CD4-positive, alpha-beta T cell treated with Interleukin-4 for 4 hours (primary cell): ENCODE measurements at regions not wholly inside any gene's neighbourhood (a gene's known extent, or its start where the extent isn't known, plus 50 kb on each side); places are given as distances from the start of the nearest gene placed in this dataset.
"Not testable (repeated sequence)": the region's sequence is repeated elsewhere in the genome, so short reads cannot be mapped to it uniquely, and the experiment has no call there.

Experiments used
- DNase-seq: peaks from one replicate; pipeline ENCODE4 v3.0.0-alpha.2; 2020

DNA sequence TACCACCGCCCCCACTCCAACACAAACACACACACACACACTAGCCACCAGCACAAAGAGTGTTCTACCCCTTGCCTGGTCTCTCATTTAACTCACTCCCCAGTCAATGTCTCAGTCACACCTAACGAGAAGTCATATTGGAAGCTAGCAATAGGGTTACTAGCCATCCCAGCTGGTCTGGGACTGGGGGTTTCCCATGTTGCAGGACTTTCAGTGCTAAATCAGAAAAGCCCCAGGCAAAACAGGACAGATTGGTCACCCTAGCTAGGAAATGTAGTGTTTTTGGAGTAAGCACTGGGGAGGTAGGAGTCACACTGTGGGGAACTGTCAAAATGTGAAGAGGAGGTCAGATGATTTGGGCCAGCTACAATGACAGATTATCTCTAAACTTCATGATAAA is 158.1 kb downstream of the UNC5CL start:
- DNase-seq, result no peak

DNA sequence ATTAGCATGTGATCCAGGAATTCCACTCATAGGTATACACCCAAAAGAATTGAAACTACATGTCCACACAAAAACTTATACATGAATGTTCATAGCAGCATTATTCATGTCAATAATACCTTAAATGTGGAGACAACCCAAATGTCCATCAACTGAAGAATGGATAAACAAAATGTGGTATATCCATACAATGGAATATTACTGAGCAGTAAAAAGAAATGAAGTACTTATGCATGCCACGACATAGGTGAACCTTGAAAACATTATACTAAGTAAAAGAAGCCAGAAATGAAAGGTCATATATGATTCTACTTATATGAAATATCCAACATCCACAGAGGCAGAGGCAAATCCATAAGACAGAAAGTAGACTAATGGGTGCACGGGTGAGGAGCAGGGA is 159.9 kb downstream of the UNC5CL start:
- no peak for DNase-seq

DNA sequence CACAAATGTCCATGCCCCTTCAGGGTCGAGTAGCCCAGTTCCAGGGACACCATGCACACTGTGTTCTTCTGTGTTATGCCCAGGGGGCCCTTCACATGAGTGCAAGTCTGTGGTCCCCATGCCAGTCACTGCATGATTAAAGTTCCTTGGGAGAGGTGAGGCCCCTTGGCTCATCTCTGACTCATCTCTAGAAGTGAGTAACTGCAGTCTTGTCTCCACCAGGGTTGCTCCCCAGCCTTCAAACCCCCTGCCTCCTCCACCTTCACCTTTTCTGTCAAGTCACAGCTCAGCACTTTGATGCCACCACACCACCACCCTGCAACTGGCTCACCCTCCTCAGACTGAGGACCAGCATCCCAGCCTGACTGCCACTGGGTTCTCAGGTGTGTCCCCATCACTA is 161.7 kb downstream of the UNC5CL start:
- no peak for DNase-seq

DNA sequence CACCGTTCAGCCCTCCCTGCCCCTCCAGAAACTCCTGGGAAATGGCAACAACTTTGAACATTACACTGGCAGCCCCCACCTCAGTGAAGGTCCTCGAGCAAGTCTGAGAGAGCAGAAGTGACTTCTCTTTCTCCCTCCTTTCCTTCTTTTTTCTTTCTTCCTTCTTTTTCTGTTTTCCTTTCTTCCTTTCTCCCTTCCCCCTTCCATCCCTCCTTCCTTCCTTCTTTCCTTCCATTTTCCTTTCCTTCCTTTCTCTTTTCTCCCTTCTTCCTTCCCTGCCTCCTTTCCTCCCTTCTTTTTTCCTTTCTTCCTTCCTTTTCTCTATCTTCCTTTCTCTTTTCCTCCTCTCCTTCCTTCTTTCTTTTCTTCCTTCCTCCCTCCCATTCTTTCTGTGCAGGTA is 162.7 kb downstream of the UNC5CL start:
- DNase-seq, result no peak

DNA sequence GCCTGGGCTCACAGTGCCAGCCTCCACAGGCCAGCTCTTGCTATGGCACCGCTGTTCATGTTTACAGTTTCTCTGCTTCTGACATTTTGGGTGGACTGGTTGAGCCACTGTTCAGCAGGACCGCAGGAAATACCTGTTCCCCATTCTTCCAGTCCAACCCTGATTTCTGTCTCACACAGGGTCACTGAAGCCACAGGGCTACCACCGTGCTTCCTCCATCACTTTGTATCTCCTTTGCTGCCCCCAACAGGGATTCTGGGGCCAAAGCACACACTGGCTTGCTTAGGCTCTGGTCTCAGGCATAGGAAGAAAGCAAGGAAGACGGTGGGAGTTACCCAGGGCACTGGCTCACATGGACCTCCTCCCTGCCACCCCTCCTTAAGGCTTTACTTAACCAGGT is 164.5 kb downstream of the UNC5CL start:
- no peak for DNase-seq

DNA sequence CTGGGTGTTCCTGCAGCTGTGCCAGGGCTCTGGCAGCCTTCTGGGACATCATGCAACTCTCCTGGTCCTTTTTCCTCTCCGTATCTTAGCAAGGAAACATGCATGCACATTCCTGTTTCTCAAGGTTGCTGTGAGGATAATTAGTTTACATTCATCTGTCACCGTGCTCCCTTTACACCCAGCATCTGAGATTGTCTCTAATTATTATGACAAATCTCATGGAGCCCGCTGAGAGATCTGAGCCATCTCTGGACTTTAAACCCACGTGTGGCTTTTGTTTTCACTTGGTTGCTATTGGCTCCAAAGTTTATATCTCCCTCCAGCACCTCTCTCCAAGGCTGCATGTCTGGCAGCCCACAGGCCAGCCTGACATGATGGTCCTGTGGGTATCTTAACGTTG is 167.6 kb downstream of the UNC5CL start:
- DNase-seq, result no peak

DNA sequence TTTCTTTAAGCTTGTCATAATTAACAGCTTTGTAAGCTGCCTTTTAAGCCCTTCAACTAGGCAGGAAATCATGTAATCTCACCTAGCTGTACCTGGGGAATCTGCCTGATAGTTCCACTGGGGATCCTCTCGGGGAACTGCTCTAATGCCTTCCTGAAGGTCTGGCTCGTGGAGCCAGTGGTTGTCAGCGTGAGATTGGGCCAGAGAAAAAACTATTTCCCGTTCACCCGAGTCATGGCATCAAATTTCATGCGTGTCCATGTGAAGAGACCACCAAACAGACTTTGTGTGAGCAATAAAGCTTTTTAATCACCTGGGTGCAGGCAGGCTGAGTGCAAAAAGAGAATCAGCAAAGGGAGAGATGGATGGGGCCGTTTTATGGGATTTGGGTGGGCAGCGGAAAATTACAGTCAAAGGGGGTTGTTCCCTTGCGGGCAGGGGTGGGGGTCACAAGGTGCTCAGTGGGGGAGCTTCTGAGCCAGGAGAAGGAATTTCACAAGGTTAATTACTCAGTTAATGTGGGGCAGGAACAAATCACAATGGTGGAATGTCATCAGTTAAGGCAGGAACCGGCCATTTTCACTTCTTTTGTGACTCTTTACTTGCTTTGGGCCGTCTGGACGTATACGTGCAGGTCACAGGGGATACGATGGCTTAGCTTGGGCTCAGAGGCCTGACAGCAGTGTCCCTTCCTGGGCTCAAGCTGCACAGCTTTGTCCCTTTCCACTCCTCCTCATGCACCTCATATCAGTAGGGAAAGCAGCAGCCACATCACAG is 170.7 kb downstream of the UNC5CL start:
- DNase-seq, result not testable (repeated sequence)

DNA sequence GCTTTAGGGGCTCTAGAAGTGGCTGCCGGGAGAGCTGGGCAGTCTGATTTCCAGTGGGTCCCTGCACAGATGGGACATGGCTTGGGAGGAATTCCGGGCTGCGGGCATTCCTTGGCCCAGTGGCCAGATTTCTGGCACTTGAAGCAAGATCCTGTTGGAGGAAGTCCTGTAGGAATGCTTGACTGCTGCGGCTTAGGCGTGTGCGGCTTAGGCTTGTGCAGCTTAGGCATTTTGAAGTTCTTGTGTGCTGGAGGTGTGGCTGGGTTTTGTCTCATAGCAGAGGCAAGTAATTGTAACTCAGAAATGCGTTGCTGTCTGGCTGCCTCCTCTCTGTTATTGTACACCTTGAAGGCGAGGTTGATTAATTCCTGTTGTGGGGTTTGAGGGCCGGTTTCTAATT is 171.5 kb downstream of the UNC5CL start:
- DNase-seq, result not testable (repeated sequence)

DNA sequence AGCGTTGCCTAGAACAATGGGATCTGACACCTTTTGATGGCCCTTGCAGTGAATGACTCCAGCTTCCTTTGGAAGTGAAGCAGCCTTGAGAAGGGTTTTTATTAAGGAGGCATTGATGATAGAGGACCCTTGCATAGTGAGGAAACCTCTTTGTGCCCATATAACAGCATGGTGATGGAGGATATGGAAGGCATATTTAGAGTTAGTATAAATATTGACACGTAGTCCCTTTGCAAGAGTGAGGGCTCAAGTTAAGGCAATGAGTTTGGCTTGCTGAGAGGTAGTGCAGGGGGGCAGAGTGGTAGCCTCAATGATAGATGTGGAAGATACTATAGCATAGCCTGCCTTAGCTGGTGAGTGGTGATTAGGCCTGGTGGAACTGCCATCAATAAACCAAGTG is 173.8 kb downstream of the UNC5CL start:
- DNase-seq, result not testable (repeated sequence)

DNA sequence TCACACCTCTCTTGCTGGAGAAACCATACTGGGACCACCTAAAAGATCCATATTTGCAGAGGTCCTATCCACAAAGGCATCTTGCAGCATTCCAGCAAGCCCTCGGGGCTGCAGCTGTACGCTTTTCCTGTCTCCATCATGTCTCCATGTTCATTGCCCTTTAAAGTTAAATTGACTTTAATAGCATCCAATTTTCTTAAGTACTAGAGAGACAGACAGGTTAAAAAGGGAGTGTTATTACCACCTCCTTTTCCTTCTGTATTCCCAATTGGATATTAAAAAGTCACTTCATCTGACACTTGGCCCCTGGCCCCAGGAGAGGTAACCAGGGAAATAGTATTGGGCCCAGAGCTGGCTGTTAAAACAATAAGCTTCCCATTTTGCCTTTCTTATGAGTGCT is 178.6 kb downstream of the UNC5CL start:
- DNase-seq, result no peak

DNA sequence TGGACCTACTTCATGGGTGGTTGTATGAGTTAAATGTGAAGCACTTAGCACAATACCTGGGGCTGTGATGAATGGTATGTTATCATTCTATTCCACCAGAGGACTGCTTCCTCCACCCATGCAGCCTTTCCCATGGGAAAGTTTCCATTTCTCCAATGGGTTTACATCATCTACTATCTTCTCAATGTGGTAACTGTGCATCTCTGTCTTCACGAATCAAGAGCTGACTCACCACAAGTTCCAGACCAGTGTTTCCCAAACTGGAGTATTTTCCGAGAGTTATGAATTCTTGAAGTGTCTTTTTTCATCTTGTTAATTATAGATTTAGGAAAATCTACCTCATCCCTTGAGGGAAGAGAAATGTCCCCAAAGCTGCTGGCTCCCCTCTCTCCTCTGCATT is 182.8 kb downstream of the UNC5CL start:
- DNase-seq, result no peak

DNA sequence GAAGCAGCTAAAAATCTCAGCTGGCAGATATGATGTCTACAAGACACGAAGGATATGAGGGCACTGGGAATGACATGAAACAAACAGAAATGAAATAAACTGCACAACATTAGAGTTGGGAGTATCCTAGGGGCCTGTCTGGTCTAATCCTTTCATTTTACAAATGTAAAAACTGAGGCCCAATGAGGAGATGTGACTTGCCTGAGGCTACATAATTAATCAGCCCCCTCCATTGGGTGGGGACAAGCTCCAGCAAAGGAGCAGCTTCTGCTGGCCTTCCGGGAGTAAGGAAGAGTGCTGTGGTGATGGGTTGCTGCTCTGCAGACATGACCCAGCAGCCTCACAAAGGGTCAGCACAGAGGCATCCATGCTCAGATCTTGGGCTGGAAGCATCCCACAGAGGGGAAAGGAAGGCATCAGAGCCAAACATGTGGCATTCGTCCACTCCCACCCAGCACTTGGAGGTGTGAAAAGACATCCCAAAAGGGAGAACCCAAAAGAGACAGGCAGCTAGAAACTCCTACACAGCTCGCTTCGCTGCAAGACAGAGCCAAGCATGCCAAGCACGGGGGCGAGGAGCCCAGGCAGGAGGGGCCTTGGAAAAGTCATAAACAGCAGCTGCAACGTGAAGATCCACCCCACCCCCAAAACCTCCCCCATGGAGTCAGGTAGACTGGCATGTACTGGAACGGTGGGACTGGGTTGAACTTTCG is 183.7 kb downstream of the UNC5CL start:
- no peak for DNase-seq

DNA sequence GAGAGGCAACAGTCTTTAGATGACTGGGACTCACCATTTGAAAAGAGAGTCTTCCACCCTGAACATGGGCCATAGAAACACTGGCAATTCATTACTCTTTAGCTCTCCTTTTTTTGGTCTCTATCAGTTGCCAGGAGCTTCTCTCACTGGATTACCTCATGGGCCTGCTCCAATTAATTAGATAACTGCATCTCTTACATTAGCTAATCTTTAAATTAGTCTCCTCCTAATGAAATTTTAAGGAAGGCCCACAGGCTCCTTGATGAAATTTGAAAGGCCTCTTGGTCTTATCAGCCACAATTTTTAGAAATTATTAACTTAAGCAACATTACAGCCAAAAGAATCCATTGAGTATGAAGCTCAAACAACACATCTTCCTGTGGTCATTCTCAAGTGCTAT is 184.4 kb downstream of the UNC5CL start:
- no peak for DNase-seq

DNA sequence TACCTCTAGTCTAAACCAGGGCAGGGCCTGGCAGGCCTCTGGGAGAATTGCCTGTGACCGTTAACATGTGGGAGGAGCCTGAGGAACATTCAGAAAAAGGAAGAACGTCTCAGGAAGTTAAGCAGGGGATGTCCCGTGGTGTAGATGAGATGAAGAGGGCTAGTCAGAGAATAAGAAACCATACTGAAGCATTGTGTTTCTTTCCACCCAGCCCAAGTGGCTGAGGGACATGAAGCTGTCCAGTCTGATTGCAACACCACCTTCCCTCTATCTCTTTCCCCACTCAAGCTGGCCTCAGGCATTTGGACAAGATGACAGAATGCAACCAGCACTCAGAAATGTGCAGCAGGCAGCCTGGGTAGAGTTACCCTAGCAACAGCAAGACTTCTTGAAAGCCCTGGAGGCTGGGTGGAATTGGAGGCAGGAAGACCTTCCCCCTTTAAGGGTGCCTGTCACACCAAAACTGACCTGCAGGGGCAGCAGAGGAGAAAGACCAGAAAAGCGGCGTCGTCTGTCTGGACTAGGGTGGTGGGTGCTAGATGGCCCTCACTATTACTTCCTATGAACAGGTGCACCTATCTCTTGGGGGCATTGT is 186.1 kb downstream of the UNC5CL start:
- DNase-seq, result no peak

DNA sequence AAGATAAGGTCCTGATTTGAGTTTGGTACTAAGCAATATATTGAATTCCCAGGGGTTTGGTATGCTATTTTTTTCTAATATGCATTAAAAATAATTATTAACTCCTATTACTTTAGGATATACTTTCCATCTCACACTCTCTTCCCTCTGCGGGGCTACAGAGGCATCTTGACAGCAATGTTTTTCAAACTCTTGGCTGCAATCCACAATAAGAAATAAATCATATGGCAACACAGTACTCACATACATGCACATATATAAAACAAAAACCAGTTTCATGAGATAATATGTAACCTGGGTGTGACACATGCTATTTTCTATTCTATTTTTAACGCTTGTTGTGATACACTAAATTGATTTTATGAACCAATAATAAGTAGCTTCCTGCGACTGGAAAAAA is 189.5 kb downstream of the UNC5CL start:
- DNase-seq, result no peak

DNA sequence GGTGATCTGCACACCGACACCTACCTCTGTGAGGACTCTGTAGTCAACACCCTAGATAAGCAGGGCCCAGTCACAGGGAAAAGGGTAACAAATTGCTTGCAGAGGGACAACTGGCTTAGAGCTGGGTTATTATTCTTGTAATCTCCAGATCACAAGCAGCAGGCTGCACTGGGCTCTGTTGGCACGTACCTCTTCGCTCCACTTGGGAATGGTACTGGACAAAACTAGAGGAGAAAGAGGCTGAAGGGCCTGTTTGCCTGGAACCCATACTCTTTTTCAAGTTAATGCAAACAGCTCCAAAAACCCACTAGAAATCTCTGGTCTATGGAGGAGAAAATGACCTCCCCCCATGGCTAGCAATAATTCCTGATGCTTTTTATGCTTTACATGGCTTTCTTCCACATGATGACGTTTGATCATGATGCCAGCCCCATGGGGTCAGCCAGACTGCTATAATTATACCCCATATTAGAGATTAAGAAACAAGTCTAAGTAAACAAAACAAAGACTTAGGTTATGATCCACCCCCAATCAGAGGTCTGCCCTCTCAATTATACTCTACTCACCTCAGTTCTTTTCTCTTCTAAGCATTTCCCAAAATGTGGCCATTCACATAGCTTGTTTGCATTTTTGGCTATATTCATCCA is 190.0 kb downstream of the UNC5CL start:
- no peak for DNase-seq

DNA sequence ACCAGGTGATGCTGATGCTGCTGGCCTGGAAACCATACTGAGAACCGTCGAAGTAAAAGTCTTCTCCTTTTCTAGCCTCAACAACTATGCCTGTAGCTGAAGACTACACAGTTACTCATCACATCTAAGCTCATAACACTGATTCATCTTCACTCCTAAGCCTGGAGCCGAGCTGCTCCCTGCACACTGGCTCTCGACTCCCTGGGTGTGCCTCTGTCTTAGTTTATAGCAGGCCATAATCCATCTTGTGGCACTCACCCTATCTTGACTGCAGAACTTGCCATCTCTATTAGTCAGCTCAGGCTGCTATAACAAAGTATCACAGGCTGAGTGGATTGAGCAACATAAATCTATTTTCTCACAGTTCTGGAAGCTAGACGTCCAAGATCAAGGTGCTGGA is 191.0 kb downstream of the UNC5CL start:
- no peak for DNase-seq

DNA sequence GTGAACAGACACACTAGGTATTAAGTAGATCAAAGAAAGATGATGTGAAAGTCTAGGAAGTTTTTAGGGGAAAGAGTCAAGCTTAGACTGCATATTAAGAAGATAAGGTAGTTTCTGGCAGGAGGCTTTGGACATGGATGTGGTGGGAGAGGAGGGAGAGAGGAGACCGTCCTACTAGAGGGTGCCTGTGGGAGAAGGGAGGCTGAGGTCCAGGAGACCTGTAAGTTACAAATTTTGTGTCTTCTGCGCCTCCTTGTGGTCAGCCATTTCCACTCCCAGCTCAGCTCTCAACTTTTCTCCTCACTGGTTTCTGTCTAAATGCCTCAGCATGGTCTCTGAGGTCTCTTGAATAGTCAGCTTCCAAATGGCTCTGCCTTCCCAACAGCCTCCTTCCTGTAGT is 193.5 kb downstream of the UNC5CL start:
- DNase-seq, result no peak

DNA sequence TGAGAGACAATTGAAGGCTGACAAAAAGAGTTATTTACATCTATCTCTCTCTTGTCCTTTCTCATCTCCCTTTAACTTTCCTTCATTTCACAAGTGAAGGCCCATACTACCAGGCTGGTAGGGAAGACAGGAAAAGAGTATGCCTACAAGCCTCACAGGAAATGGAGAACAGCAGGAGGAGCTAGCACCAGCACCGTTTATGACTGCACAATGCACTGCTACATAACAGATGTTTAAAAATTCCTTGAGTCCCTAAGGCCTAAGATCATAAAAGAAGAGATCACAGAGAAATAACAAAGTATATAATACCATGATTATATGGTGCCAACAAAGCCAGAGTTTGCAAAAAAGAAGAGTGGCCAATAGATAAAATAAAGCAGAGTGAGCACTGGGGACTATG is 194.8 kb downstream of the UNC5CL start:
- DNase-seq, result no peak

DNA sequence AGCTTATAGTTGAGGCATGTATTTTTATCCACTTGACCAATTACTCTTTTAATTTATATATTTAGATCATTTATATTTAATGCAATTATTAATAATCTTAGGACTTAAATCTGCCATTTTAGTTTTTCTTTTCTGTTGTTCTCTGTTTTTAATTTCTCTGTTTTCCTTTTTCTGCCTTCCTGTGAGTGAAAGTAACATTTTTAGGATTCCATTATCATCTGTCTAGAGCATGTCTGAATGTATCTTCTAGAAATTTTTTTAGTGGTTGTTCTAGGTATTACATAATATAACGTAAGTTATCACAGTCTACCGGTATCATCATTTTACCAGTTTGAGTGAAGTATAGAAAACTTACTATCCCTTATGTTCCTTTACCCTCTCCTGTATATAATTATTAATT is 197.3 kb downstream of the UNC5CL start:
- DNase-seq, result no peak

DNA sequence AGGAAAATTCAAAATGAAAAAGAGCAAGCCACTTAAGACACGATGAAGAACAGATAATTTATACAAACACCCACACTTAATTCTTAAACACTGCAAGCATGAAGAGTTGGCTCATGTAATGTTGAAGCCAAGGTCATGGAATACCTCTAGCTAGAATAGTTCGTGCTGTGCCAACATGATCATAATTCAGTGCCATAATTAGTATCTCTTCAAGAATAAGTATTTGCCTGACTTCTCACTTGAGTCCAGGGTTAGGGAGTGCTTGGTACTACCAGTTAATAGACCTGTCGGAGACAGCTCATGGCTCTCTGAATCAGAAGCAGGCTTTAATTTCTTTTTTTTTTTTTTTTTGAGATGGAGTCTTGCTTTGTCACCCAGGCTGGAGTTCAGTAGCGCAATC is 206.3 kb downstream of the UNC5CL start:
- DNase-seq, result no peak

DNA sequence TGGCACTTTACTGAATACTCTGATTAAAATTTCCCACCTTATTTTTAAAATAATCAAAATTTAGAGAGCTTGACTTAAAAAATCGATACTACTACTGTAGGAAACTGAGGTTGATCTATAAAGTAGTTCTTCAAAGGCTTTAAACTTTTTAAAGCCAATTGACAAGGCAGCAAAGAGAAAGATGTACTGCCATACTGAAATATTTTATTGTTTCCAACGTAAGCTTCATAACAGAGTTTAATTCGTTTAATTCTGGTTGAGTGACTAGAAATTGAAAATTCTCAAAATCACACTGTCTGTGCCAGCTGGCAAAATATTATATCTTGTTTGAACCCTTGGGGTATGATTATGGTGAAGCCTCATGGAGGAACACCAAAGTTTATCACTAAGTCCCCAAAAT is 207.6 kb downstream of the UNC5CL start:
- no peak for DNase-seq

DNA sequence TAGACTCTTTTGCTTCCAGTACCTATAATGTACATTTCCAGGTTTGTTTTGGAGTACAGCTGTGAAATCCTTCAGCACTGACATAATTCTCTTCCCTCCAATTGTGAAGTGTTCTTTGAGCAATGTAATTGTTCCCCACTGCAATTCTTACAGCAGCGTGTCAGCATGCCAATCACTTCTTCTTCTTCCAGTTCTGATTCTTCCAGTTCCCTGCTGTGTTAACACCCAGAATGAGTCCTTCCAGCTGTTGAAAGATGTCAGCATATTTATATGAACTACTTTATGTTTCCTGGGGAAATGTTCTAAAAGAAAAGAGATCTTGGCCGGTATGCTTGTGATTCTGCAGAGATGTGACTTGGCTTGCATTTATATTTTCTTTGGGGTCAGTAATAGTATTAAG is 213.9 kb downstream of the UNC5CL start:
- DNase-seq, result no peak
